Mammary epithelial cell (primary cell): ENCODE measurements at regions not wholly inside any gene's neighbourhood (a gene's known extent, or its start where the extent isn't known, plus 50 kb on each side); places are given as distances from the start of the nearest gene placed in this dataset.

Experiments
- CTCF ChIP-seq, 2 donors: IDR thresholded peaks in 1 of 2; conservative IDR thresholded peaks in 1 of 2; 2 replicates each; pipeline ENCODE4 v1.5.1; 2011 to 2012; ENCODE audit warnings: inconsistent platforms in 2 of 2, low read length in 2 of 2, mild to moderate bottlenecking in 2 of 2, control low read depth in 1 of 2, low read depth in 1 of 2; ENCODE audit not compliant: insufficient read depth in 1 of 2; ENCODE audit errors: extremely low read depth in 1 of 2
- EZH2 ChIP-seq: IDR thresholded peaks from 2 replicates; pipeline ENCODE4 v1.6.1; 2012; ENCODE audit warnings: low read length, inconsistent platforms, borderline replicate concordance

- TF ChIP-seq CTCF (conservative IDR thresholded peaks at IDR 0.05 in 1 of 2, IDR thresholded peaks at IDR 0.05 in 1 of 2; ENCODE audit: extremely low read depth in 1 of 2, insufficient read depth in 1 of 2, low read depth in 1 of 2, low read length in 2 of 2) (no peak), EZH2 (no peak)
Measured at GRCh38 chr3:61463191-61463590, 98.2 kb upstream of the PTPRG start.
